ENCODE measurements at regions not wholly inside any gene's neighbourhood (a gene's known extent, or its start where the extent isn't known, plus 50 kb on each side); places are given as distances from the start of the nearest gene placed in this dataset.

DNA sequence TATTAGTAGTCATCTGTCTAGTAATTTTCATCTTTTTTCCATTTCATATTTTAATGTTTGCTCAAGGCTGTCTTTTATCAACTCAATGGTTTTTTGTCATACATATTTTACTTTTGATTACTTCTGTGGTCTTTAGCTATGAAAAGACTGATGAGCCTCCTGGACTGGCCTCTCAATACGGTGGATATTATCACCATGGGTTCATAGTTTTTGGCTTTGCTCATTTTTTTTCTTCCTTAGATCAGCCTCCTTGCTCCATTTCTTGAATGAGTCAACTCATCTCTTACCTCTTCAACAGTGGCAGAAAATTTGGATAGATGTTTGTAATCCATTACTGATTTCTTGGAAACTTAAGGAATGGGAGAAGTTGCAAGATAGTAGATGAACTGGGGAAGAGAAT is 80.1 kb upstream of the ELOVL5 start:
- TF ChIP-seq CTCF (IDR thresholded peaks at IDR 0.05) (no peak), POLR2A (IDR thresholded peaks at IDR 0.05) (no peak)

Data from lower leg skin (tissue), 3 donors.